A549 (cell line): ENCODE measurements at regions not wholly inside any gene's neighbourhood (a gene's known extent, or its start where the extent isn't known, plus 50 kb on each side); places are given as distances from the start of the nearest gene placed in this dataset.

Experiments used
- ATAC-seq, 2 experiments: fragments of 200-7000 bp in 1 of 2; fragments of >200 bp in 1 of 2; cut with Nextera tagmentation in 1 of 2; cut with Tn5 transposase in 1 of 2; 3 replicates each; pipeline versions ENCODE4 v1.8.0 to v1.9.1; 2018 to 2020; ENCODE audit warnings: mild to moderate bottlenecking in 1 of 2, moderate library complexity in 1 of 2
- CTCF ChIA-PET: fragments of 300-600 bp; sonication (Branson Sonifier 250); formaldehyde crosslinking; extraction: SDS; loops from one replicate; lab custom pipeline; 2021; ENCODE audit warnings: antibody characterized with exemption, inconsistent platforms; lab: Yijun Ruan, JAX
- POLR2A ChIA-PET: fragments of 350-600 bp; formaldehyde crosslinking; extraction: SDS; loops from one replicate; lab custom pipeline; 2021; ENCODE audit warnings: antibody characterized with exemption, inconsistent platforms; lab: Yijun Ruan, JAX
- DNase-seq, 2 experiments: peaks; one replicate each; pipeline versions ENCODE4 v3.0.0 to v3.0.0-alpha.2; 2011 to 2016; ENCODE audit warnings: low read depth in 1 of 2, low spot score in 1 of 2
- FAIRE-seq: peaks from 2 replicates; lab custom pipeline; 2011; peaks lifted over from hg19 to GRCh38; lab: Jason Lieb, UNC
- H3K27ac ChIP-seq, 2 experiments: fragments of >200 bp; sonication (Bioruptor Twin); formaldehyde crosslinking; 3 replicates each; pipeline ENCODE4 v1.5.1; 2016 to 2017
- H3K4me1 ChIP-seq: fragments of >200 bp; sonication (Bioruptor Twin); formaldehyde crosslinking; 3 replicates; pipeline ENCODE4 v1.6.1; 2016
- H3K4me2 ChIP-seq: fragments of >200 bp; sonication (Bioruptor Twin); formaldehyde crosslinking; 3 replicates; pipeline ENCODE4 v1.6.1; 2016
- H3K4me3 ChIP-seq: fragments of >200 bp; sonication (Bioruptor Twin); formaldehyde crosslinking; 3 replicates; pipeline ENCODE4 v1.5.1; 2016
- H3K9me3 ChIP-seq: fragments of >200 bp; sonication (Bioruptor Twin); formaldehyde crosslinking; 3 replicates; pipeline ENCODE4 v1.6.1; 2016
- ATOH8 ChIP-seq: fragments of 250-450 bp; sonication (Bioruptor Pico); IDR thresholded peaks from 2 replicates; pipeline ENCODE4 v1.5.0; 2020; ENCODE audit warnings: low read depth, mild to moderate bottlenecking, moderate library complexity
- CBX2 ChIP-seq: fragments of 200-600 bp; sonication (generic); IDR thresholded peaks from 2 replicates; pipeline ENCODE4 v1.6.1; 2016; ENCODE audit warnings: low read depth, mild to moderate bottlenecking, borderline replicate concordance
- CBX8 ChIP-seq: fragments of 200-600 bp; sonication (generic); IDR thresholded peaks from 2 replicates; pipeline ENCODE4 v1.6.1; 2016
- CEBPB ChIP-seq, 2 experiments: fragments of >200 bp in 1 of 2; sonication (Bioruptor Twin) in 1 of 2; formaldehyde crosslinking in 1 of 2; IDR thresholded peaks; 2 replicates each; pipeline ENCODE4 v1.6.1; 2012 to 2016
- CHD2 ChIP-seq: fragments of 150-350 bp; IDR thresholded peaks from 2 replicates; pipeline ENCODE4 v1.6.1; 2014; ENCODE audit warnings: low read length; ENCODE audit not compliant: partially characterized antibody
- E2F6 ChIP-seq: IDR thresholded peaks from 2 replicates; pipeline ENCODE4 v1.6.1; 2012; ENCODE audit warnings: low read depth, borderline replicate concordance
- EHF ChIP-seq: fragments of 250-450 bp; sonication (Bioruptor Pico); IDR thresholded peaks from 2 replicates; pipeline ENCODE4 v1.5.0; 2020; ENCODE audit warnings: mild to moderate bottlenecking
- ELK1 ChIP-seq: fragments of 150-350 bp; IDR thresholded peaks from 2 replicates; pipeline ENCODE4 v1.6.1; 2014; ENCODE audit warnings: low read depth, mild to moderate bottlenecking, low read length
- GATA3 ChIP-seq: IDR thresholded peaks from 2 replicates; pipeline ENCODE4 v1.6.1; 2012; ENCODE audit warnings: borderline replicate concordance
- HMGXB4 ChIP-seq: fragments of 250-450 bp; sonication (Bioruptor Pico); IDR thresholded peaks from 2 replicates; pipeline ENCODE4 v1.5.0; 2021; ENCODE audit warnings: mild to moderate bottlenecking, moderate library complexity, borderline replicate concordance
- HOXB13 ChIP-seq: fragments of 250-450 bp; sonication (Bioruptor Pico); IDR thresholded peaks from 2 replicates; pipeline ENCODE4 v1.5.0; 2020; ENCODE audit warnings: low read depth, mild to moderate bottlenecking, moderate library complexity
- HOXB5 ChIP-seq: fragments of 250-450 bp; sonication (Bioruptor Pico); IDR thresholded peaks from 2 replicates; pipeline ENCODE4 v1.5.0; 2020; ENCODE audit warnings: mild to moderate bottlenecking, moderate library complexity
- JUN ChIP-seq, 2 experiments: fragments of >200 bp; sonication (Bioruptor Twin); formaldehyde crosslinking; IDR thresholded peaks; 2 replicates in 1 of 2; 3 replicates in 1 of 2; pipeline ENCODE4 v1.6.1; 2016 to 2017
- KDM1A ChIP-seq: fragments of 200-600 bp; sonication (generic); IDR thresholded peaks from 2 replicates; pipeline ENCODE4 v1.6.1; 2016; ENCODE audit warnings: low read depth, mild to moderate bottlenecking
- MAX ChIP-seq: IDR thresholded peaks from 2 replicates; pipeline ENCODE4 v1.6.1; 2012
- NFE2L2 ChIP-seq: fragments of 150-350 bp; conservative IDR thresholded peaks from 2 replicates; pipeline ENCODE4 v1.6.1; 2014; ENCODE audit warnings: low read length
- NPAS2 ChIP-seq: fragments of 250-450 bp; sonication (Bioruptor Pico); IDR thresholded peaks from 2 replicates; pipeline ENCODE4 v1.8.0; 2022; ENCODE audit warnings: mild to moderate bottlenecking, moderate library complexity, borderline replicate concordance
- NR3C1 ChIP-seq: fragments of >200 bp; sonication (Bioruptor Twin); formaldehyde crosslinking; IDR thresholded peaks from 3 replicates; pipeline ENCODE4 v1.6.1; 2017
- PBX3 ChIP-seq: IDR thresholded peaks from 2 replicates; pipeline ENCODE4 v1.6.1; 2012
- PHF8 ChIP-seq: fragments of 200-600 bp; sonication (generic); IDR thresholded peaks from 2 replicates; pipeline ENCODE4 v1.6.1; 2016; ENCODE audit warnings: low read depth, mild to moderate bottlenecking, antibody characterized with exemption, moderate library complexity, borderline replicate concordance
- RAD21 ChIP-seq, 2 experiments: fragments of >200 bp in 1 of 2; sonication (Bioruptor Twin) in 1 of 2; formaldehyde crosslinking in 1 of 2; IDR thresholded peaks in 1 of 2; conservative IDR thresholded peaks in 1 of 2; 2 replicates in 1 of 2; 3 replicates in 1 of 2; pipeline ENCODE4 v1.6.1; 2012 to 2018; ENCODE audit warnings: inconsistent platforms in 1 of 2
- RCOR1 ChIP-seq: fragments of 150-350 bp; IDR thresholded peaks from 2 replicates; pipeline ENCODE4 v1.6.1; 2014; ENCODE audit warnings: antibody characterized with exemption, low read length, low read depth
- REST ChIP-seq: fragments of 200-600 bp; sonication (generic); IDR thresholded peaks from 2 replicates; pipeline ENCODE4 v1.6.1; 2016; ENCODE audit warnings: antibody characterized with exemption, mild to moderate bottlenecking, moderate library complexity
- RNF2 ChIP-seq: fragments of 200-600 bp; sonication (generic); IDR thresholded peaks from 2 replicates; pipeline ENCODE4 v1.6.1; 2016; ENCODE audit warnings: low read depth, mild to moderate bottlenecking, antibody characterized with exemption, moderate library complexity, borderline replicate concordance
- ZC3H11A ChIP-seq: fragments of 450-650 bp; IDR thresholded peaks from 2 replicates; pipeline ENCODE4 v1.6.1; 2014; ENCODE audit warnings: antibody characterized with exemption, mild to moderate bottlenecking
- ZSCAN20 ChIP-seq: fragments of 250-450 bp; sonication (Bioruptor Pico); IDR thresholded peaks from 2 replicates; pipeline ENCODE4 v1.8.0; 2022; ENCODE audit warnings: mild to moderate bottlenecking, moderate library complexity
- WGBS: methylation state at CpG from one replicate; pipeline ENCODE4 v1.1.6; 2017; ENCODE audit errors: missing lambda C conversion rate; 5-methylcytosine and 5-hydroxymethylcytosine counted together

- CTCF ChIA-PET: no interaction called here
- POLR2A ChIA-PET: no interaction called here
- no peak for FAIRE-seq
- peak in 1 of 2 experiments; percentile 38 for DNase-seq
- H3K9me3 ChIP-seq: no peaks in the 10 kb centered on the region
- ATAC-seq: peak in 1 of 2 experiments; percentile 65; a peak in 3 of 6 replicates
- peaks cover 8% of the 10 kb centered on the region; the same call in 1 of the 3 replicates for H3K4me1 ChIP-seq
- TF ChIP-seq HMGXB4 (CRISPR knock-in tag) (no peak), JUN (IDR thresholded peaks at IDR 0.05) (no peak), ZSCAN20 (CRISPR knock-in tag) (no peak), REST (no peak), CEBPB (IDR thresholded peaks at IDR 0.05) (peak in 1 of 2 experiments; percentile 19; a peak in 1 of 4 replicates), PHF8 (no peak), HOXB5 (CRISPR knock-in tag) (peak; percentile 52; the same call in 1 of the 2 replicates), CBX8 (no peak), NR3C1 (no peak), EHF (CRISPR knock-in tag) (no peak), ATOH8 (CRISPR knock-in tag) (no peak), RAD21 (conservative IDR thresholded peaks at IDR 0.05 in 1 of 2, IDR thresholded peaks at IDR 0.05 in 1 of 2) (no peak)
- no peak overlapping the region for H3K4me3 ChIP-seq
- H3K4me2 ChIP-seq: peak overlapping the region; percentile 21; the same call in 1 of the 3 replicates
- WGBS: 23% methylated on average over 2 of the region's 2 CpGs
- no peak overlapping the region for H3K27ac ChIP-seq
These were observed 119.7 kb upstream of the IGSF10 start for GRCh38 chr3:151580591-151580990.

- DNase-seq (no peak), ATAC-seq (no peak), FAIRE-seq (no peak)
- Histone ChIP-seq H3K4me3 (no peak overlapping the region), H3K4me1 (peaks cover 8% of the 10 kb centered on the region; the same call in 1 of the 3 replicates), H3K4me2 (no peak overlapping the region), H3K9me3 (no peaks in the 10 kb centered on the region), H3K27ac (0 out of 6 replicates have a peak overlapping the region, but pooled peaks of 1 of the 2 experiments have one; percentile 36)
- ChIA-PET CTCF (no interaction called here), POLR2A (no interaction called here)
- 81% methylated on average over 3 of the region's 3 CpGs for WGBS
- TF ChIP-seq GATA3: no peak
- no peak for TF ChIP-seq ELK1
- TF ChIP-seq NPAS2 (CRISPR knock-in tag): no peak
- TF ChIP-seq CBX2: no peak
- TF ChIP-seq RCOR1: no peak
- TF ChIP-seq CHD2: no peak
- no peak for TF ChIP-seq ZC3H11A
- no peak for TF ChIP-seq HOXB13
- no peak for TF ChIP-seq KDM1A
- TF ChIP-seq PBX3: no peak
- no peak for TF ChIP-seq CEBPB (IDR thresholded peaks at IDR 0.05)
- TF ChIP-seq RNF2: no peak
- no peak for TF ChIP-seq E2F6
- TF ChIP-seq MAX: no peak
- no peak for TF ChIP-seq NFE2L2
- TF ChIP-seq RAD21 (conservative IDR thresholded peaks at IDR 0.05 in 1 of 2, IDR thresholded peaks at IDR 0.05 in 1 of 2): no peak
These were observed 118.9 kb upstream of the IGSF10 start for GRCh38 chr3:151579571-151580270.
